Endothelial cell of umbilical vein (primary cell): ENCODE measurements at regions not wholly inside any gene's neighbourhood (a gene's known extent, or its start where the extent isn't known, plus 50 kb on each side); places are given as distances from the start of the nearest gene placed in this dataset.

Experiments used
- BruUV-seq: library from RNA; stranded (reverse); fragments of 400-500 nt; replicated peaks from 2 replicates; lab custom pipeline; 2021; lab: Mats Ljungman, UMichigan
- CTCF ChIA-PET: fragments of 300-600, 350-600 bp; sonication (Branson Sonifier 250); formaldehyde crosslinking; loops from one replicate; lab custom pipeline; 2021; ENCODE audit warnings: antibody characterized with exemption, inconsistent platforms; lab: Charles Lee
- POLR2A ChIA-PET: fragments of 300-600, 350-600 bp; sonication (Branson Sonifier 250); formaldehyde crosslinking; loops from one replicate; lab custom pipeline; 2021; ENCODE audit warnings: antibody characterized with exemption, inconsistent platforms; lab: Charles Lee
- DNase-seq: peaks from one replicate; pipeline ENCODE4 v3.0.0-alpha.2; 2011; ENCODE audit warnings: low read depth, low spot score
- FAIRE-seq: peaks from 2 replicates; lab custom pipeline; 2011; peaks lifted over from hg19 to GRCh38; lab: Jason Lieb, UNC
- H2AFZ ChIP-seq: 2 replicates; pipeline ENCODE4 v1.6.0; 2012; ENCODE audit warnings: low read depth, low read length, control low read depth, inconsistent platforms
- H3K27ac ChIP-seq: 2 replicates; pipeline ENCODE4 v1.5.1; 2011; ENCODE audit warnings: low read depth, mild to moderate bottlenecking, control low read depth, low read length, moderate library complexity; ENCODE audit not compliant: insufficient read depth
- H3K27me3 ChIP-seq, 2 experiments: 2 replicates each; pipeline versions ENCODE4 v1.6.0 to v1.6.1; 2011; ENCODE audit warnings: low read length in 2 of 2, mixed read lengths in 1 of 2; ENCODE audit not compliant: control insufficient read depth in 2 of 2, insufficient read depth in 2 of 2
- H3K36me3 ChIP-seq, 2 experiments: 2 replicates in 1 of 2; 3 replicates in 1 of 2; pipeline ENCODE4 v1.5.1; 2011; ENCODE audit warnings: low read length in 2 of 2, mild to moderate bottlenecking in 1 of 2, moderate library complexity in 1 of 2; ENCODE audit not compliant: control insufficient read depth in 2 of 2, insufficient read depth in 2 of 2; ENCODE audit errors: extremely low read depth in 1 of 2
- H3K4me1 ChIP-seq: 3 replicates; pipeline ENCODE4 v1.5.1; 2011; ENCODE audit warnings: mild to moderate bottlenecking, low read length; ENCODE audit not compliant: control insufficient read depth, insufficient read depth; ENCODE audit errors: extremely low read depth
- H3K4me2 ChIP-seq: 2 replicates; pipeline ENCODE4 v1.6.1; 2011; ENCODE audit warnings: low read length, control low read depth, mixed read lengths; ENCODE audit not compliant: insufficient read depth
- H3K4me3 ChIP-seq, 3 experiments: fragments of 200-600 bp in 1 of 3; sonication (generic), shearing (Covaris generic) in 1 of 3; replicated peaks in 1 of 3; 2 replicates each; pipeline ENCODE4 v1.5.1; 2011 to 2016; ENCODE audit warnings: control low read depth in 3 of 3, low read length in 3 of 3, mild to moderate bottlenecking in 2 of 3, inconsistent platforms in 1 of 3, low read depth in 1 of 3, moderate library complexity in 1 of 3; ENCODE audit not compliant: insufficient read depth in 1 of 3
- H3K79me2 ChIP-seq: 2 replicates; pipeline ENCODE4 v1.6.0; 2012; ENCODE audit warnings: low read length, inconsistent platforms; ENCODE audit not compliant: control insufficient read depth, insufficient read depth
- H3K9ac ChIP-seq: replicated peaks from 2 replicates; pipeline ENCODE3; 2011; ENCODE audit warnings: low read length, control low read depth; ENCODE audit not compliant: insufficient read depth; ENCODE audit errors: extremely low read depth
- H3K9me1 ChIP-seq: replicated peaks from 3 replicates; pipeline ENCODE4 v1.6.0; 2011; ENCODE audit warnings: mild to moderate bottlenecking, low read length; ENCODE audit not compliant: control insufficient read depth, insufficient read depth; ENCODE audit errors: extremely low read depth
- H3K9me3 ChIP-seq: replicated peaks from 2 replicates; pipeline ENCODE4 v1.5.1; 2012; ENCODE audit warnings: low read length, inconsistent platforms; ENCODE audit not compliant: control insufficient read depth, insufficient read depth
- H4K20me1 ChIP-seq: replicated peaks from 2 replicates; pipeline ENCODE3; 2011; ENCODE audit warnings: mild to moderate bottlenecking, low read length; ENCODE audit not compliant: control insufficient read depth, insufficient read depth; ENCODE audit errors: extremely low read depth
- CTCF ChIP-seq, 2 donors: IDR thresholded peaks; 1 replicate in 1 of 2; 2 replicates in 1 of 2; pipeline ENCODE4 v1.5.1; 2011; ENCODE audit warnings: low read length in 2 of 2, mild to moderate bottlenecking in 2 of 2, moderate library complexity in 2 of 2, control low read depth in 1 of 2, inconsistent platforms in 1 of 2, low read depth in 1 of 2; ENCODE audit not compliant: insufficient read depth in 1 of 2; ENCODE audit errors: extremely low read depth in 1 of 2
- EZH2 ChIP-seq: IDR thresholded peaks from 2 replicates; pipeline ENCODE4 v1.6.1; 2012; ENCODE audit warnings: borderline replicate concordance, low read depth, mild to moderate bottlenecking, moderate library complexity, low read length, inconsistent platforms; ENCODE audit not compliant: severe bottlenecking
- FOS ChIP-seq: IDR thresholded peaks from 2 replicates; pipeline ENCODE4 v1.6.1; 2011; ENCODE audit warnings: mild to moderate bottlenecking, low read length, moderate library complexity, borderline replicate concordance; ENCODE audit not compliant: insufficient read depth
- GATA2 ChIP-seq: IDR thresholded peaks from 2 replicates; pipeline ENCODE4 v1.7.0; 2011; ENCODE audit warnings: low read depth, mild to moderate bottlenecking, moderate library complexity, mixed read lengths, low read length; ENCODE audit not compliant: insufficient read length, insufficient read depth
- JUN ChIP-seq: IDR thresholded peaks from 2 replicates; pipeline ENCODE4 v1.6.1; 2011; ENCODE audit warnings: borderline replicate concordance, low read depth; ENCODE audit not compliant: insufficient read length, insufficient read depth
- MAX ChIP-seq: IDR thresholded peaks from 2 replicates; pipeline ENCODE4 v1.6.1; 2011; ENCODE audit not compliant: insufficient read depth, insufficient read length
- MYC ChIP-seq: IDR thresholded peaks from one replicate; pipeline ENCODE4 v1.6.1; 2011; ENCODE audit warnings: mild to moderate bottlenecking, low read depth, low read length
- POLR2A ChIP-seq: IDR thresholded peaks from 2 replicates; pipeline ENCODE4 v1.6.1; 2012; ENCODE audit warnings: low read depth, mild to moderate bottlenecking, control low read depth, low read length
- POLR2AphosphoS5 ChIP-seq: IDR thresholded peaks from 2 replicates; pipeline ENCODE4 v1.6.1; 2012; ENCODE audit warnings: low read depth, mild to moderate bottlenecking, control low read depth, low read length, moderate library complexity; ENCODE audit not compliant: insufficient read depth
- dilution Hi-C: fragments of 300-500 bp; cut with MboI; formaldehyde crosslinking; loops from one replicate; pipeline ENCODE4 v1.15.0; 2019; ENCODE audit warnings: low sequenced_read_pairs; ENCODE audit not compliant: extremely low pct_ligation_motif_present
- intact Hi-C: fragments of 100-400 bp; cut with micrococcal nuclease; formaldehyde crosslinking; loops from one replicate; pipeline ENCODE4 v1.10.0; 2022

- Histone ChIP-seq H3K27me3 (no peaks in the 10 kb centered on the region), H3K36me3 (no peaks in the 10 kb centered on the region), H3K4me1 (no peaks in the 10 kb centered on the region), H3K9me1 (no peaks in the 10 kb centered on the region), H3K9me3 (no peaks in the 10 kb centered on the region), H4K20me1 (no peaks in the 10 kb centered on the region), H3K79me2 (no peaks in the 10 kb centered on the region), H2AFZ (no peak overlapping the region), H3K27ac (no peak overlapping the region), H3K4me3 (no peak overlapping the region), H3K4me2 (no peak overlapping the region), H3K9ac (no peak overlapping the region)
- POLR2A ChIA-PET: no interaction called here
- CTCF ChIA-PET: no interaction called here
- FAIRE-seq (no peak), DNase-seq (no peak)
- no peak for TF ChIP-seq FOS
- TF ChIP-seq CTCF (IDR thresholded peaks at IDR 0.05; ENCODE audit: extremely low read depth in 1 of 2, insufficient read depth in 1 of 2, low read depth in 1 of 2, low read length in 2 of 2): no peak
- TF ChIP-seq GATA2: no peak
- TF ChIP-seq MAX: no peak
- no peak for TF ChIP-seq POLR2A
- TF ChIP-seq MYC: no peak
- no peak for TF ChIP-seq JUN
- no peak for TF ChIP-seq POLR2AphosphoS5
- no peak for TF ChIP-seq EZH2
- intact Hi-C loops (no loop called here), dilution Hi-C loops (no loop called here)
- no TSS peak for BruUV-seq
These were observed 211.1 kb downstream of the GLUD2 start for GRCh38 chrX:121258545-121258944.
